HEK293 (cell line): ENCODE measurements at regions not wholly inside any gene's neighbourhood (a gene's known extent, or its start where the extent isn't known, plus 50 kb on each side); places are given as distances from the start of the nearest gene placed in this dataset.

Source experiments
- CTCF ChIA-PET: fragments of 350-600 bp; formaldehyde crosslinking; extraction: SDS; loops from one replicate; lab custom pipeline; 2021; ENCODE audit warnings: antibody characterized with exemption; lab: Yijun Ruan, JAX
- POLR2A ChIA-PET: fragments of 300-600 bp; formaldehyde crosslinking; extraction: SDS; loops from one replicate; lab custom pipeline; 2020; ENCODE audit warnings: antibody characterized with exemption, inconsistent platforms; lab: Yijun Ruan, JAX
- H3K27ac ChIP-seq: fragments of 200-500 bp; sonication (Bioruptor generic); 2 replicates; pipeline ENCODE4 v1.5.1; 2014; ENCODE audit warnings: low read depth, low read length, control low read depth, inconsistent platforms; ENCODE audit errors: extremely low read depth
- H3K36me3 ChIP-seq, 2 experiments: fragments of 200-500 bp in 1 of 2; sonication (Bioruptor generic) in 1 of 2; 1 replicate in 1 of 2; 2 replicates in 1 of 2; pipeline ENCODE4 v1.5.1; 2014 to 2017; ENCODE audit warnings: inconsistent platforms in 2 of 2, low read length in 2 of 2; ENCODE audit not compliant: control insufficient read depth in 2 of 2, insufficient read depth in 1 of 2
- H3K4me1 ChIP-seq: fragments of 200-500 bp; sonication (Bioruptor generic); 2 replicates; pipeline ENCODE4 v1.5.1; 2014; ENCODE audit warnings: mild to moderate bottlenecking, low read length, inconsistent platforms; ENCODE audit not compliant: control insufficient read depth, insufficient read depth
- H3K4me3 ChIP-seq: 2 replicates; pipeline ENCODE4 v1.5.1; 2011; ENCODE audit warnings: low read depth, mild to moderate bottlenecking, control low read depth, low read length, moderate library complexity
- H3K9me3 ChIP-seq: fragments of 200-500 bp; sonication (Bioruptor generic); 2 replicates; pipeline ENCODE4 v1.5.1; 2014; ENCODE audit warnings: low read depth, low read length, inconsistent platforms; ENCODE audit not compliant: control insufficient read depth, insufficient read depth
- AEBP2 ChIP-seq: fragments of 450-650 bp; formaldehyde crosslinking; IDR thresholded peaks from 2 replicates; pipeline ENCODE4 v1.5.1; 2016; ENCODE audit warnings: missing biosample characterization, missing genetic modification characterization, borderline replicate concordance
- ATF2 ChIP-seq: fragments of 450-650 bp; formaldehyde crosslinking; IDR thresholded peaks from 2 replicates; pipeline ENCODE4 v1.5.1; 2016; ENCODE audit warnings: missing biosample characterization, missing genetic modification characterization, low read depth
- EGR2 ChIP-seq: fragments of 450-650 bp; formaldehyde crosslinking; IDR thresholded peaks from 2 replicates; pipeline ENCODE4 v1.5.1; 2016; ENCODE audit warnings: low read depth, missing biosample characterization, missing genetic modification characterization
- HIC1 ChIP-seq: fragments of 450-650 bp; formaldehyde crosslinking; IDR thresholded peaks from 2 replicates; pipeline ENCODE4 v1.5.1; 2016; ENCODE audit warnings: missing biosample characterization, missing genetic modification characterization
- REPIN1 ChIP-seq: fragments of 450-650 bp; formaldehyde crosslinking; IDR thresholded peaks from 2 replicates; pipeline ENCODE4 v1.5.1; 2017; ENCODE audit warnings: missing biosample characterization, missing genetic modification characterization, low read depth
- SCRT2 ChIP-seq: fragments of 450-650 bp; formaldehyde crosslinking; IDR thresholded peaks from 2 replicates; pipeline ENCODE4 v1.5.1; 2016; ENCODE audit warnings: missing biosample characterization, missing genetic modification characterization
- ZBTB21 ChIP-seq: fragments of 450-650 bp; formaldehyde crosslinking; IDR thresholded peaks from 2 replicates; pipeline ENCODE4 v1.5.1; 2017; ENCODE audit warnings: missing biosample characterization, missing genetic modification characterization
- ZBTB6 ChIP-seq: fragments of 450-650 bp; formaldehyde crosslinking; IDR thresholded peaks from 2 replicates; pipeline ENCODE4 v1.5.1; 2017; ENCODE audit warnings: missing biosample characterization, missing genetic modification characterization
- ZBTB7A ChIP-seq: fragments of 450-650 bp; formaldehyde crosslinking; IDR thresholded peaks from 2 replicates; pipeline ENCODE4 v1.5.1; 2016; ENCODE audit warnings: low read depth, missing biosample characterization, missing genetic modification characterization
- ZNF114 ChIP-seq: fragments of 450-650 bp; formaldehyde crosslinking; IDR thresholded peaks from 2 replicates; pipeline ENCODE4 v1.5.0; 2017; ENCODE audit warnings: missing biosample characterization, missing genetic modification characterization
- ZNF132 ChIP-seq: fragments of 450-650 bp; formaldehyde crosslinking; IDR thresholded peaks from 2 replicates; pipeline ENCODE4 v1.5.1; 2017; ENCODE audit warnings: missing biosample characterization, missing genetic modification characterization, borderline replicate concordance
- ZNF133 ChIP-seq: fragments of 450-650 bp; formaldehyde crosslinking; IDR thresholded peaks from 2 replicates; pipeline ENCODE4 v1.5.1; 2016; ENCODE audit warnings: missing biosample characterization, missing genetic modification characterization
- ZNF16 ChIP-seq: fragments of 450-650 bp; formaldehyde crosslinking; IDR thresholded peaks from 2 replicates; pipeline ENCODE4 v1.5.1; 2016; ENCODE audit warnings: low read depth, missing biosample characterization, missing genetic modification characterization
- ZNF2 ChIP-seq: fragments of 450-650 bp; formaldehyde crosslinking; IDR thresholded peaks from 2 replicates; pipeline ENCODE4 v1.5.1; 2016; ENCODE audit warnings: missing biosample characterization, missing genetic modification characterization
- ZNF239 ChIP-seq: fragments of 450-650 bp; formaldehyde crosslinking; IDR thresholded peaks from 2 replicates; pipeline ENCODE4 v1.5.1; 2016; ENCODE audit warnings: missing biosample characterization, missing genetic modification characterization
- ZNF248 ChIP-seq: fragments of 450-650 bp; formaldehyde crosslinking; IDR thresholded peaks from 2 replicates; pipeline ENCODE4 v1.5.1; 2017; ENCODE audit warnings: missing biosample characterization, missing genetic modification characterization
- ZNF311 ChIP-seq: fragments of 450-650 bp; formaldehyde crosslinking; IDR thresholded peaks from 2 replicates; pipeline ENCODE4 v1.5.1; 2017; ENCODE audit warnings: missing biosample characterization, missing genetic modification characterization, borderline replicate concordance
- ZNF473 ChIP-seq: fragments of 450-650 bp; formaldehyde crosslinking; IDR thresholded peaks from 2 replicates; pipeline ENCODE4 v1.5.1; 2017; ENCODE audit warnings: missing biosample characterization, missing genetic modification characterization
- ZNF548 ChIP-seq: fragments of 450-650 bp; formaldehyde crosslinking; IDR thresholded peaks from 2 replicates; pipeline ENCODE4 v1.5.1; 2016; ENCODE audit warnings: missing biosample characterization, missing genetic modification characterization
- ZNF558 ChIP-seq: fragments of 450-650 bp; formaldehyde crosslinking; IDR thresholded peaks from 2 replicates; pipeline ENCODE4 v1.5.1; 2016; ENCODE audit warnings: missing biosample characterization, missing genetic modification characterization
- ZNF580 ChIP-seq: fragments of 450-650 bp; formaldehyde crosslinking; IDR thresholded peaks from 2 replicates; pipeline ENCODE4 v1.5.1; 2016; ENCODE audit warnings: missing biosample characterization, missing genetic modification characterization
- ZNF585B ChIP-seq: fragments of 450-650 bp; formaldehyde crosslinking; IDR thresholded peaks from 2 replicates; pipeline ENCODE4 v1.5.1; 2016; ENCODE audit warnings: missing biosample characterization, missing genetic modification characterization
- ZNF621 ChIP-seq: fragments of 450-650 bp; formaldehyde crosslinking; IDR thresholded peaks from 2 replicates; pipeline ENCODE4 v1.5.1; 2017; ENCODE audit warnings: missing biosample characterization, missing genetic modification characterization
- ZNF785 ChIP-seq: fragments of 450-650 bp; formaldehyde crosslinking; IDR thresholded peaks from 2 replicates; pipeline ENCODE4 v1.5.1; 2016; ENCODE audit warnings: missing biosample characterization, missing genetic modification characterization

- H3K9me3 ChIP-seq = no peaks in the 10 kb centered on the region
- TF ChIP-seq ZNF2 (tag by site-specific recombination) (no peak), HIC1 (tag by site-specific recombination) (no peak), ZNF585B (tag by site-specific recombination) (no peak), ATF2 (no peak), ZNF580 (tag by site-specific recombination) (no peak), ZNF16 (tag by site-specific recombination) (no peak), AEBP2 (no peak), ZNF114 (tag by site-specific recombination) (no peak), ZNF311 (tag by site-specific recombination) (no peak), ZBTB7A (tag by site-specific recombination) (no peak), ZNF558 (tag by site-specific recombination) (no peak), ZBTB6 (no peak), ZNF133 (tag by site-specific recombination) (no peak), ZNF132 (tag by site-specific recombination) (no peak), SCRT2 (no peak), ZNF248 (tag by site-specific recombination) (no peak), ZNF621 (tag by site-specific recombination) (no peak)
- TF ChIP-seq, all 188 proteins: peak for 0
- H3K4me1 ChIP-seq = no peaks in the 10 kb centered on the region
- H3K36me3 ChIP-seq = no peaks in the 10 kb centered on the region
- POLR2A ChIA-PET = no interaction called here
- H3K4me3 ChIP-seq = no peak overlapping the region
- no peak overlapping the region for H3K27ac ChIP-seq
- CTCF ChIA-PET = interaction anchor here (0.6 kb wide), 1 partner anchor 11 kb away, joined by 4 read pairs; no protein-coding TSS in a partner anchor
These were observed 691.7 kb upstream of the CBLB start for GRCh38 chr3:106560451-106560966.

GRCh38 chr3:106566277-106566676, 697.5 kb upstream of the CBLB start:
- Histone ChIP-seq H3K27ac (no peak overlapping the region), H3K9me3 (no peaks in the 10 kb centered on the region), H3K36me3 (no peaks in the 10 kb centered on the region), H3K4me1 (no peaks in the 10 kb centered on the region), H3K4me3 (no peak overlapping the region)
- POLR2A ChIA-PET = no interaction called here
- CTCF ChIA-PET = interaction anchor here (1.2 kb wide), 1 partner anchor 43 kb away, joined by 6 read pairs; no protein-coding TSS in a partner anchor
- TF ChIP-seq ZNF548 (tag by site-specific recombination) (no peak), ZNF239 (tag by site-specific recombination) (no peak), EGR2 (tag by site-specific recombination) (no peak), ZBTB21 (tag by site-specific recombination) (no peak), ZNF558 (tag by site-specific recombination) (no peak), ZNF785 (no peak), SCRT2 (no peak), ZNF473 (tag by site-specific recombination) (no peak), REPIN1 (tag by site-specific recombination) (no peak)
